ENCODE measurements at regions not wholly inside any gene's neighbourhood (a gene's known extent, or its start where the extent isn't known, plus 50 kb on each side); places are given as distances from the start of the nearest gene placed in this dataset.

DNA sequence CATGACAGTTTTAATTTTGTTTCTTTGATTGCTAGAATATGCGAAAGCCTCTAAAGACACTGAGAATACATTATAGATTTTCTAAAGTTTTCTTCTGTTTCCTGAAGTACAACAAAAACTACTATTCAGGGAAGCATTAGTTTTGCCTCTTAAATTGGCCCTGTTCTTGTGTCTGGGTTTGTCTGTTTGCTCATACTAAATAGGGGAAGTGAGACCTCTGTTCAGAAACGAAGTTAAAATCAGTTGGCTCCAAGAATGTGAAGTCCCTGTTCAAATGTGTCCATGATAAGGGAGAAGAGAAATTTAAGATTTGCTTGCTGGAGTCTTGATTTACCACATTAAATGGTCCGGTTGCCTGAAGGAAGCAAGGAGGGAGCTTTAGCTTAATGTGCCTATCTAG, 327.3 kb upstream of the GBE1 start:
- Histone ChIP-seq H3K4me3 (no peak overlapping the region), H3K9me3 (no peaks in the 10 kb centered on the region), H3K4me1 (peaks cover 0 to 15% (median 4%) of the 10 kb centered on the region in 12 donors), H3K36me3 (no peaks in the 10 kb centered on the region), H3K27ac (no peak overlapping the region), H3K27me3 (no peaks in the 10 kb centered on the region)
- TF ChIP-seq, protein P1, sequence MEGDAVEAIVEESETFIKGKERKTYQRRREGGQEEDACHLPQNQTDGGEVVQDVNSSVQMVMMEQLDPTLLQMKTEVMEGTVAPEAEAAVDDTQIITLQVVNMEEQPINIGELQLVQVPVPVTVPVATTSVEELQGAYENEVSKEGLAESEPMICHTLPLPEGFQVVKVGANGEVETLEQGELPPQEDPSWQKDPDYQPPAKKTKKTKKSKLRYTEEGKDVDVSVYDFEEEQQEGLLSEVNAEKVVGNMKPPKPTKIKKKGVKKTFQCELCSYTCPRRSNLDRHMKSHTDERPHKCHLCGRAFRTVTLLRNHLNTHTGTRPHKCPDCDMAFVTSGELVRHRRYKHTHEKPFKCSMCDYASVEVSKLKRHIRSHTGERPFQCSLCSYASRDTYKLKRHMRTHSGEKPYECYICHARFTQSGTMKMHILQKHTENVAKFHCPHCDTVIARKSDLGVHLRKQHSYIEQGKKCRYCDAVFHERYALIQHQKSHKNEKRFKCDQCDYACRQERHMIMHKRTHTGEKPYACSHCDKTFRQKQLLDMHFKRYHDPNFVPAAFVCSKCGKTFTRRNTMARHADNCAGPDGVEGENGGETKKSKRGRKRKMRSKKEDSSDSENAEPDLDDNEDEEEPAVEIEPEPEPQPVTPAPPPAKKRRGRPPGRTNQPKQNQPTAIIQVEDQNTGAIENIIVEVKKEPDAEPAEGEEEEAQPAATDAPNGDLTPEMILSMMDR (IDR thresholded peaks at IDR 0.05), result no peak
- TF ChIP-seq POLR2A (IDR thresholded peaks at IDR 0.05), result no peak
- DNase-seq (no peak), ATAC-seq (no peak)
- 69 to 77% (median 72%) methylated on average over 3 of the region's 3 CpGs for WGBS, 4 donors
- intact Hi-C loops (cut with DNase I), result no loop called here

DNA sequence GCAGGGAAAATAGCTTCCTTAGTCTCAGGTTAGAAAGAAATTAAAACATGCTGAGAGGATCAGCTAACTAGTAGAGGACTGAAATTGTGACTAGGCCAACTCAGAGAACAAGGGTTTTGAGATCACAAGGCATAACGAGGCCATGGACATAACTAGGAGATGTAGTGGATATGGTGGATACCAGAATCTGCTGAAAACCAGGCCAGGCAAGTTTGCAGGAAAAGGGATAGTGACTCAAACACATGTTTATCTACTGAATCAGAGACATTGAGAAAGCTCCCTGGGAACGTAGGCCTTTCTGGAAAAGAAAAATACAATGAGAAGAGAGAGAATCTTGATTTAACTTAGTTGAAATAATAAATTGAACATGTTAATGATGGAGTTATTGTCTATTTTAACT, 326.5 kb upstream of the GBE1 start:
- Histone ChIP-seq H3K36me3 (no peaks in the 10 kb centered on the region), H3K27me3 (no peaks in the 10 kb centered on the region), H3K27ac (no peak overlapping the region), H3K9me3 (no peaks in the 10 kb centered on the region), H3K4me3 (no peak overlapping the region), H3K4me1 (peaks cover 0 to 15% (median 4%) of the 10 kb centered on the region in 12 donors)
- TF ChIP-seq, protein P1 (IDR thresholded peaks at IDR 0.05), result no peak
- no peak for TF ChIP-seq POLR2A (IDR thresholded peaks at IDR 0.05)
- WGBS, 4 donors, result 63 to 75% (median 65%) methylated on average over 2 of the region's 2 CpGs
- ATAC-seq (no peak), DNase-seq (no peak)
- intact Hi-C loops (cut with DNase I), result no loop called here

DNA sequence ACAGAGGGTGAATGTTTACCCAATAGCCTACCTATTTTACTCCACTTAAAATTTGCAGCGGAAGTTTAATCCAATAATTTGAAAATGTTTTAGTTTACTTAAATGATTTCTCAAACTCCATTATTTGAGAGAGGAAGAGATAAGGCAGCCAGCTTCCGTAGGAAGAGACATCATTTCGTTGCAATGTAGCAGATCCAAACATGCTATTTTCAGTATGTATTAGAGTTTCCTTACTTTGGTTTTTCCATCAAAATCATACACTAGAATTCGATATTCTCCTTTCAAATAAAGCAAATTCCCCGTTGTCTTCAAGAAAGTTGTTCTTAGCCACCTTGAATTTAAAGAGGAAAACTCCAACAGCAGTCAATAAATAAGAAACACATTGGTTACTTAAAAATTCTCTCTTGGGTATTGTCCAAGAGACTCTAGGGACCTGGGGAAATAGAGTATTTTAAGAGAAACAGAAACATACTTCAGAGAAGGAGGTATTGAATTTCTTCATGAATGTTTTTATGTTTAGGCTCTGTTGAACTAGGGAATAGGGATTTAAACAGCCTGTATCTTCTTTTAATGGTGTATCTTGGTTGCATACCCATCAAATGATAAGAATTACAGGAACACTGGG, 324.5 kb upstream of the GBE1 start:
- H3K4me1 ChIP-seq, result peaks cover 0 to 15% (median 4%) of the 10 kb centered on the region in 12 donors
- intact Hi-C loops (cut with DNase I), result no loop called here
- DNase-seq, result no peak
- 44 to 59% (median 50%) methylated on average over 5 of the region's 5 CpGs for WGBS, 4 donors
- peak overlapping the region in 3 of 12 donors; percentile 0 to 14 (median 9) for H3K4me3 ChIP-seq
- H3K27me3 ChIP-seq, result no peaks in the 10 kb centered on the region
- H3K36me3 ChIP-seq, result no peaks in the 10 kb centered on the region
- no peak for ATAC-seq
- no peaks in the 10 kb centered on the region for H3K9me3 ChIP-seq
- TF ChIP-seq, protein P1 (IDR thresholded peaks at IDR 0.05), result no peak
- TF ChIP-seq POLR2A (IDR thresholded peaks at IDR 0.05), result no peak
- H3K27ac ChIP-seq, result peak overlapping the region in 6 of 12 donors; percentile 0 to 45 (median 18)

DNA sequence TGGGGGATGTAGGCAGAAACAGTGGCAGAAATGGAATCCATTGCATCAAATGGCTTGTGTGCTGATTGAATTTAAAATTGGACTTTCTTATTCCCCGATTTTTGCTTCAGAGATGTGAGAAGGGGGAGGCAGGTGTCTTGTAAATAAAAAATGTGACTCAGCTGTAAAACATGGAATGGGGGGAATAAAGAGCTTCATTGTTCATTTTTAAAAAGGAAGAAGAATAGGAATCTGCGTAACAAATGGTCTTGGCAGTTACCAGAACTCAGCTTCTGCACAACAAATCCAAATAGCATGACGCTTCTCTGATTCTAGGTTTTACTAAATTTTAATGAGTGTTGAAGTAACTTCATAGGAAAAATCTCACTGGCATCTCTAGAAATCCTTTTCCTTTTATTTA, 323.9 kb upstream of the GBE1 start:
- Histone ChIP-seq H3K4me3 (peak overlapping the region in 6 of 12 donors; percentile 0 to 14 (median 6)), H3K36me3 (no peaks in the 10 kb centered on the region), H3K27me3 (no peaks in the 10 kb centered on the region), H3K4me1 (peaks cover 0 to 15% (median 4%) of the 10 kb centered on the region in 12 donors), H3K9me3 (no peaks in the 10 kb centered on the region), H3K27ac (peak overlapping the region in 6 of 12 donors; percentile 0 to 45 (median 18))
- DNase-seq (no peak), ATAC-seq (no peak)
- TF ChIP-seq POLR2A (IDR thresholded peaks at IDR 0.05), result no peak
- TF ChIP-seq, protein P1 (IDR thresholded peaks at IDR 0.05), result no peak
- intact Hi-C loops (cut with DNase I), result no loop called here
- 48 to 62% (median 49%) methylated on average over 3 of the region's 3 CpGs for WGBS, 4 donors

All from heart left ventricle (tissue), 16 donors.